Heart left ventricle (tissue), 16 donors: ENCODE measurements at regions not wholly inside any gene's neighbourhood (a gene's known extent, or its start where the extent isn't known, plus 50 kb on each side); places are given as distances from the start of the nearest gene placed in this dataset.

Source experiments
- ATAC-seq, 4 donors: fragments of 200-7000 bp; cut with Tn5 transposase; one replicate each; pipeline ENCODE4 v1.9.1; 2020 to 2022; ENCODE audit warnings: moderate library complexity in 4 of 4, mild to moderate bottlenecking in 3 of 4, moderate number of reproducible peaks in 1 of 4
- DNase-seq, 5 donors: peaks; one replicate each; pipeline ENCODE4 v3.0.0-alpha.2; 2020
- H3K27ac ChIP-seq, 12 donors: fragments of 200-600 bp; sonication (generic) in 4 of 12; one replicate each; pipeline versions ENCODE4 v1.5.0 to v1.8.0; 2016 to 2022; ENCODE audit warnings: mild to moderate bottlenecking in 2 of 12
- H3K27me3 ChIP-seq, 9 donors: fragments of 200-600 bp; sonication (generic) in 2 of 9; one replicate each; pipeline versions ENCODE4 v1.5.1 to v1.8.0; 2016 to 2022; ENCODE audit warnings: mild to moderate bottlenecking in 3 of 9
- H3K36me3 ChIP-seq, 9 donors: fragments of 200-600 bp; sonication (generic) in 2 of 9; one replicate each; pipeline versions ENCODE4 v1.5.0 to v1.8.0; 2018 to 2022; ENCODE audit warnings: mild to moderate bottlenecking in 2 of 9
- H3K4me1 ChIP-seq, 12 donors: fragments of 200-600 bp; sonication (generic) in 4 of 12; one replicate each; pipeline versions ENCODE4 v1.5.0 to v1.8.0; 2016 to 2022; ENCODE audit warnings: mild to moderate bottlenecking in 3 of 12
- H3K4me3 ChIP-seq, 12 donors: fragments of 200-600 bp; sonication (generic) in 4 of 12; one replicate each; pipeline versions ENCODE4 v1.5.0 to v1.8.0; 2017 to 2022; ENCODE audit warnings: mild to moderate bottlenecking in 9 of 12, moderate library complexity in 4 of 12
- H3K9me3 ChIP-seq, 12 donors: fragments of 200-600 bp; sonication (generic) in 4 of 12; one replicate each; pipeline versions ENCODE4 v1.5.0 to v1.8.0; 2016 to 2022; ENCODE audit warnings: mild to moderate bottlenecking in 1 of 12
- CTCF ChIP-seq, 12 donors: fragments of 200-600 bp; sonication (generic) in 4 of 12; IDR thresholded peaks; one replicate each; pipeline versions ENCODE4 v1.5.0 to v1.8.0; 2018 to 2022; ENCODE audit warnings: antibody characterized with exemption in 12 of 12, mild to moderate bottlenecking in 5 of 12
- POLR2A ChIP-seq, 2 donors: fragments of 450-650 bp; IDR thresholded peaks; one replicate each; pipeline ENCODE4 v1.6.1; 2017; ENCODE audit warnings: antibody characterized with exemption in 2 of 2, mild to moderate bottlenecking in 2 of 2, moderate library complexity in 2 of 2
- WGBS, 4 donors: extraction: QIAGEN DNeasy Blood & Tissue Kit in 2 of 4; methylation state at CpG; one replicate each; pipeline versions ENCODE4 v1.1.5 to v1.1.7; 2013 to 2018; 5-methylcytosine and 5-hydroxymethylcytosine counted together
- intact Hi-C, 10 donors: fragments of 100-400 bp; cut with DNase I; formaldehyde crosslinking; loops; one replicate each; pipeline versions ENCODE4 v1.11.1 to v1.14.2; 2022
- donor health status: ischemic (EF 13 %, LVEDD 7.1; RV severe dilation, severe dysfunction).
- donor health status: healthy with polysubstance abuse.
- donor health status: DM: no; HTN: yes; CAD: no.
- donor health status: DM: no; HTN: no; CAD: no.
- donor health status: ischemic (EF 25% LVEDD 6.9; RV normal size, moderate dysfunction).
- donor health status: ischemic (EF 25% LVEDD 5.7; RV mildly dilated, moderate dysfunction).
- donor health status: healthy.
- donor health status: DM: yes; HTN: yes; CAD: no.
- donor health status: ischemic (EF 35%, LVEDD 5.7; RV mildly dilated, moderate dysfunction).
- donor health status: nonischemic (EF 11% LVEDD 7.7; RV severe dilation, severe dysfunction).
- donor health status: DM: yes; HTN: yes; CAD: no.
- donor health status: PGD.
- donor health status: ischemic (EF 29% LVEDD 5.4; RV normal size, mild dysfunction).
- donor health status: nonischemic (EF 23%, LVEDD 6.1; RV moderate dilation, normal function).

GRCh38 chr9:107594908-107595530, 105.5 kb upstream of the KLF4 start:
- no peak for DNase-seq
- Histone ChIP-seq H3K4me3 (no peak overlapping the region), H3K36me3 (no peaks in the 10 kb centered on the region), H3K9me3 (no peaks in the 10 kb centered on the region), H3K4me1 (peaks cover 0 to 10% (median 6%) of the 10 kb centered on the region in 12 donors), H3K27ac (no peak overlapping the region), H3K27me3 (no peaks in the 10 kb centered on the region)
- intact Hi-C loops = no loop called here
- no peak for TF ChIP-seq POLR2A (IDR thresholded peaks at IDR 0.05)
- TF ChIP-seq CTCF (IDR thresholded peaks at IDR 0.05) = no peak
- WGBS, 4 donors = 91 to 97% (median 94%) methylated on average over 3 of the region's 3 CpGs
- ATAC-seq = no peak

- WGBS, 4 donors = 55 to 69% (median 60%) methylated on average over 3 of the region's 3 CpGs
- no peaks in the 10 kb centered on the region for H3K27me3 ChIP-seq
- H3K4me1 ChIP-seq = peaks cover 0 to 6% (median 0%) of the 10 kb centered on the region in 12 donors
- intact Hi-C loops = no loop called here
- TF ChIP-seq CTCF (IDR thresholded peaks at IDR 0.05) = no peak
- no peak for TF ChIP-seq POLR2A (IDR thresholded peaks at IDR 0.05)
- DNase-seq (no peak), ATAC-seq (no peak)
- no peak overlapping the region for H3K27ac ChIP-seq
- no peaks in the 10 kb centered on the region for H3K36me3 ChIP-seq
- no peaks in the 10 kb centered on the region for H3K9me3 ChIP-seq
- H3K4me3 ChIP-seq = no peak overlapping the region
These were observed 103.8 kb upstream of the KLF4 start for GRCh38 chr9:107593224-107593870.

- H3K36me3 ChIP-seq = no peaks in the 10 kb centered on the region
- no peaks in the 10 kb centered on the region for H3K9me3 ChIP-seq
- intact Hi-C loops = no loop called here
- H3K4me1 ChIP-seq = peaks cover 0 to 15% (median 2%) of the 10 kb centered on the region in 12 donors
- WGBS, 4 donors = 92 to 98% (median 97%) methylated on average over 7 of the region's 7 CpGs
- H3K4me3 ChIP-seq = no peak overlapping the region
- ATAC-seq (no peak), DNase-seq (no peak)
- TF ChIP-seq CTCF (IDR thresholded peaks at IDR 0.05) (no peak), POLR2A (IDR thresholded peaks at IDR 0.05) (no peak)
- no peak overlapping the region for H3K27ac ChIP-seq
- H3K27me3 ChIP-seq = no peaks in the 10 kb centered on the region
These were observed 102.9 kb upstream of the KLF4 start for GRCh38 chr9:107592424-107592823.

- 65 to 76% (median 71%) methylated on average over 3 of the region's 3 CpGs for WGBS, 4 donors
- intact Hi-C loops = no loop called here
- Histone ChIP-seq H3K27ac (no peak overlapping the region), H3K27me3 (no peaks in the 10 kb centered on the region), H3K36me3 (no peaks in the 10 kb centered on the region), H3K4me1 (peaks cover 0 to 21% (median 8%) of the 10 kb centered on the region in 12 donors), H3K4me3 (no peak overlapping the region), H3K9me3 (no peaks in the 10 kb centered on the region)
- no peak for ATAC-seq
- TF ChIP-seq POLR2A (IDR thresholded peaks at IDR 0.05) = no peak
- TF ChIP-seq CTCF (IDR thresholded peaks at IDR 0.05) = no peak
- DNase-seq = no peak
These were observed 102.2 kb upstream of the KLF4 start for GRCh38 chr9:107591781-107592180.
